Hepatocyte (in vitro differentiated cells): ENCODE measurements at regions not wholly inside any gene's neighbourhood (a gene's known extent, or its start where the extent isn't known, plus 50 kb on each side); places are given as distances from the start of the nearest gene placed in this dataset.

Source experiments
- DNase-seq: peaks from one replicate; pipeline ENCODE4 v3.0.0-alpha.2; 2016; ENCODE audit warnings: low spot score
- H2AFZ ChIP-seq: fragments of 200-600 bp; sonication (generic); 2 replicates; pipeline ENCODE4 v1.6.0; 2016; ENCODE audit warnings: antibody characterized with exemption, mild to moderate bottlenecking
- H3K27ac ChIP-seq: fragments of 200-600 bp; sonication (generic); 2 replicates; pipeline ENCODE4 v1.5.1; 2016; ENCODE audit warnings: mild to moderate bottlenecking
- H3K27me3 ChIP-seq: fragments of 200-600 bp; sonication (generic); 2 replicates; pipeline ENCODE4 v1.6.1; 2016
- H3K36me3 ChIP-seq: fragments of 200-600 bp; sonication (generic); replicated peaks from 2 replicates; pipeline ENCODE4 v1.5.1; 2016; ENCODE audit warnings: low read depth; ENCODE audit not compliant: insufficient read depth
- H3K4me1 ChIP-seq: fragments of 200-600 bp; sonication (generic); 2 replicates; pipeline ENCODE4 v1.5.1; 2016; ENCODE audit warnings: mild to moderate bottlenecking, moderate library complexity; ENCODE audit not compliant: insufficient read depth
- H3K4me2 ChIP-seq: fragments of 200-600 bp; sonication (generic); 2 replicates; pipeline ENCODE4 v1.6.0; 2016
- H3K4me3 ChIP-seq: fragments of 200-600 bp; sonication (generic); 2 replicates; pipeline ENCODE4 v1.5.1; 2016; ENCODE audit warnings: mild to moderate bottlenecking
- H3K79me2 ChIP-seq: fragments of 200-600 bp; sonication (generic); 2 replicates; pipeline ENCODE4 v1.6.0; 2017; ENCODE audit warnings: mild to moderate bottlenecking
- H3K9me2 ChIP-seq: fragments of 200-600 bp; sonication (generic); replicated peaks from 2 replicates; pipeline ENCODE4 v1.6.0; 2017; ENCODE audit warnings: mild to moderate bottlenecking; ENCODE audit not compliant: insufficient read depth
- H3K9me3 ChIP-seq: fragments of 200-600 bp; sonication (generic); 2 replicates; pipeline ENCODE4 v1.5.1; 2016; ENCODE audit warnings: low read depth, mild to moderate bottlenecking
- H4K20me1 ChIP-seq: fragments of 200-600 bp; sonication (generic); 2 replicates; pipeline ENCODE4 v1.6.0; 2016; ENCODE audit warnings: mild to moderate bottlenecking; ENCODE audit not compliant: insufficient read depth, poor library complexity, severe bottlenecking
- CTCF ChIP-seq: fragments of 200-600 bp; sonication (generic); IDR thresholded peaks from 2 replicates; pipeline ENCODE4 v1.5.1; 2016; ENCODE audit warnings: antibody characterized with exemption, mild to moderate bottlenecking; ENCODE audit not compliant: poor library complexity
- EZH2 ChIP-seq: fragments of 200-600 bp; sonication (generic); IDR thresholded peaks from 2 replicates; pipeline ENCODE4 v1.6.1; 2016; ENCODE audit warnings: antibody characterized with exemption, mild to moderate bottlenecking, borderline replicate concordance
- EZH2phosphoT487 ChIP-seq: fragments of 200-600 bp; sonication (generic); IDR thresholded peaks from one replicate; pipeline ENCODE4 v1.6.1; 2018; ENCODE audit warnings: antibody characterized with exemption, mild to moderate bottlenecking, low read depth, moderate library complexity; ENCODE audit not compliant: unreplicated experiment, severe bottlenecking
- WGBS: methylation state at CpG from one replicate; pipeline ENCODE4 v1.1.6; 2016; ENCODE audit warnings: low lambda C conversion rate; ENCODE audit errors: missing lambda C conversion rate; 5-methylcytosine and 5-hydroxymethylcytosine counted together

- H3K9me3 ChIP-seq, result peaks cover 7% of the 10 kb centered on the region
- H3K4me2 ChIP-seq, result no peak overlapping the region
- no peaks in the 10 kb centered on the region for H3K4me1 ChIP-seq
- H3K9me2 ChIP-seq, result no peaks in the 10 kb centered on the region
- H3K27me3 ChIP-seq, result peaks cover 10% of the 10 kb centered on the region
- TF ChIP-seq CTCF, result no peak
- no peak for TF ChIP-seq EZH2
- TF ChIP-seq EZH2phosphoT487, result no peak
- 86% methylated on average over 5 of the region's 5 CpGs for WGBS
- no peak overlapping the region for H3K4me3 ChIP-seq
- no peaks in the 10 kb centered on the region for H3K79me2 ChIP-seq
- H3K27ac ChIP-seq, result no peak overlapping the region
- H2AFZ ChIP-seq, result no peak overlapping the region
- H4K20me1 ChIP-seq, result no peaks in the 10 kb centered on the region
- no peaks in the 10 kb centered on the region for H3K36me3 ChIP-seq
- DNase-seq, result no peak
Observed at GRCh38 chr2:11968521-11968920, 222.1 kb downstream of the LPIN1 start.

GRCh38 chr2:11969774-11970173 is 223.3 kb downstream of the LPIN1 start:
- WGBS, result 91% methylated on average over 1 of the region's 1 CpG
- H2AFZ ChIP-seq, result no peak overlapping the region

GRCh38 chr2:11974573-11974972 is 228.1 kb downstream of the LPIN1 start:
- H3K36me3 ChIP-seq, result no peaks in the 10 kb centered on the region
- no peak overlapping the region for H3K4me3 ChIP-seq
- 42% methylated on average over 1 of the region's 1 CpG for WGBS

More at GRCh38 chr2:11969774-11970173, 223.3 kb downstream of the LPIN1 start:
- peaks cover 15% of the 10 kb centered on the region for H3K9me3 ChIP-seq
- H3K79me2 ChIP-seq, result no peaks in the 10 kb centered on the region
- peaks cover 10% of the 10 kb centered on the region for H3K27me3 ChIP-seq
- no peak overlapping the region for H3K27ac ChIP-seq
- no peaks in the 10 kb centered on the region for H3K4me1 ChIP-seq
- no peak for TF ChIP-seq CTCF
- H3K36me3 ChIP-seq, result no peaks in the 10 kb centered on the region
- H3K4me2 ChIP-seq, result no peak overlapping the region
- H4K20me1 ChIP-seq, result no peaks in the 10 kb centered on the region
- no peak overlapping the region for H3K4me3 ChIP-seq
- H3K9me2 ChIP-seq, result no peaks in the 10 kb centered on the region
- DNase-seq, result no peak

More at GRCh38 chr2:11974573-11974972, 228.1 kb downstream of the LPIN1 start:
- no peak overlapping the region for H2AFZ ChIP-seq
- no peak overlapping the region for H3K27ac ChIP-seq
- H3K4me1 ChIP-seq, result no peaks in the 10 kb centered on the region
- no peak for DNase-seq
- no peak for TF ChIP-seq EZH2phosphoT487
- no peak for TF ChIP-seq CTCF
- H3K79me2 ChIP-seq, result no peaks in the 10 kb centered on the region
- peaks cover 8% of the 10 kb centered on the region for H3K27me3 ChIP-seq
- peaks cover 15% of the 10 kb centered on the region for H3K9me3 ChIP-seq
- no peak overlapping the region for H3K4me2 ChIP-seq
- no peaks in the 10 kb centered on the region for H3K9me2 ChIP-seq
- H4K20me1 ChIP-seq, result no peaks in the 10 kb centered on the region
